HG02571 (cell line): ENCODE measurements at regions not wholly inside any gene's neighbourhood (a gene's known extent, or its start where the extent isn't known, plus 50 kb on each side); places are given as distances from the start of the nearest gene placed in this dataset.

Experiments
- ATAC-seq: cut with Tn5 transposase; IDR thresholded peaks from one replicate; pipeline ENCODE4 v1.9.1; 2021; ENCODE audit warnings: mild to moderate bottlenecking, moderate library complexity; ENCODE audit not compliant: unreplicated experiment

- ATAC-seq: no peak
These were observed 221.0 kb downstream of the ASCL1 start for GRCh38 chr12:103178366-103179080.

DNA sequence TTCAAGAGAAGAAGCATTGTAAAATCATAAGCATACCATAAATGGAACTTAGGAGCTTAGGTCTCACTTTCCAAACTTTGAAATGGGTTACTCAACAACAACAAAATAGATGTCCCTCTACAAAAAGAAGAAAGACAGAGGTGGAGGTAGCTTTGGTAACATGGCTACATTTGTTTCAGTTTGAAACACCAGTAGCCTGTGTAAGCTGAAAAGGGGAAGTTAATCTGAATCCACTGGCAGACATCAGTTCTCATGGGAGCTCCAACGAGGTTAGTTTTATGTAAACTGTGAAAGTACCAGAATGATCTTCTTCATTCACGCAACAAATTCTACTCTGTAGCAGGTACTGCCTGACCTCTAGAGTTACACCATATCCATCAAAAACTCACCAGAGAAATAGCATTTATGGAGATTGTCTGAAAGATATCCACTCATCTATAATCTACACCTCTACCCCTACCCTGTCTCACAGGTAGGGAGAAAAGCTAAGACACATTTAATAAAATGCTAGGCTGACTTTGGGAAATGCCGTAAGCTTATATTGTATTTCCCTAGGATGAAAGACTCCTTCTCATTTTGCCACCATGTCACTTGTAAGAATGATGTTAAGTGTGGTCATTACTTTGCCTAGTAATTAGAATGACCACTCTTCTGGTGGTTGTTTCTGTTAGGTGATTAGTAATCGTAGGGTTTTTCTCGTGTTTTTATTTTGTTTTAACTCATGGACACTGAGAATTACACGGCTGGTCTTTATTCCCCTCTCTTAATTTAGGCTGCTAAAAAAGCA is 224.1 kb downstream of the ASCL1 start:
- ATAC-seq: peak; percentile 80

DNA sequence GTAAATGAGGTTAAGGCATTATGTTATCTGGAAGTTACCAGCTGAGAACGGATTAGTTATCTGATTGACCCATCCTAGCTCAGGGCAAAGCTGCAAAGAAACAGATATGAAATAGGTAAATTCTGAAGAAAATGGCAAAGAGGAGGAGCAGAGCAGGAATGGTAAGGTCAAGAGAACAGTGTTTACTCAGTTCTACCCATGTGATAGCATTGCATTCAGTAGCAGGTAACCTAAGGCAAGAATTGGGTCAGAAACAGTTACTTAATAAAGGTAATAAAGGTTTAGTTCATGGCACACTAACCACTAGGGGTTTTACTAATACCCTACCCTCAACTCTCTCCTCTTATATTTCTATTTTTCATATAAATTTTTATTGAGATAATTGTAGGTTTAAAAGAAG is 224.8 kb downstream of the ASCL1 start:
- ATAC-seq: no peak

GRCh38 chr12:103196467-103196866 is 239.0 kb downstream of the ASCL1 start:
- no peak for ATAC-seq

DNA sequence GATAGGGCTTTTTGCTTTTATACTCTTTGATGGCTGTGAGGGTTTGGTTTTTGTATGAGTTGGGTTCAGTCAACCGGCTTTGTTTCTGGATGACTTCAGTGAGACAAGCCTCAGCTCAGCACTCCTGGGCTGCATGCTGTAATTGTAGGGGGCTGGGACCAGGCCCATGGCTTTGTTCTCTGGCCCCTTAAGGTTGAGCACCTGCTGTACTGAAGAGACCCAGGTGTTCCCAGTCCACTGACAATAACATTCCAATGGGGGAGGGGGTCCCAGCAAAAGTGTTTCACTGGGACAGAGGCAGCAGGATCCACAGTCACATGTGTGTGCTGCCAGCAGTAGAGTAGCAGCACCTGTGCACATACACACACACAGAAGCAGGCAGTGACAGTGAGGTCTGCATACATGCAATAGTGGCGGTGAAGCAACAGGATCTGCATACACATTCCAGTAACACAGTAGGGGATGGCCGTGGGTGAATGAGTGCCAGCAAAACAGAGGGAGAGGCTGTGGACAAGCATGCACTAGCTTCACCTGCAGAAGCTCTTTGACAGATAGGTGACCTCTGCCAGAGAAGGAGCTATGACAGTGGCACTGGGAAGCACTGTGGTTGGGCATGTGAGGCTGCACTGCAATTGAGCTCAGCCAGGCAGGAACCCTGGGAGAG is 240.4 kb downstream of the ASCL1 start:
- no peak for ATAC-seq

- ATAC-seq: no peak
These were observed 241.0 kb downstream of the ASCL1 start for GRCh38 chr12:103198499-103198898.

DNA sequence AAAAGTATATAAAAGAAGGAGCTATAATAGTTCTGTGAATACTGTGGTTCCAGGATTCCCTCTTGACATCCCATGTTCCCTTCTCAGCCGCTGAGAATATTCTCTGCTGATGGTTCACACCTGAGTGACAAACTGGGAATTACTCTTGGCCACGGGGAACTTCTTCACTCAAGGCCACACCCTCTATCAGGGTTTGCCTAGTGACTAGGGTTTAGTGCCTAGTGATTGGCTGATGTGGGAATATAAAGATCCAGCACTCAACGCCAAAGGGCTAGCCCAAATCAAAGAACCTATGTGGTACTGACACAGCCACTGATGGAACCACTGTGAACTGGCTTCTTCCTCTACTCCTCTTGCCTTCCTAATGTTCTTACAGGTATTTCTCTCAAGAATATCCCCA is 248.4 kb downstream of the ASCL1 start:
- no peak for ATAC-seq

DNA sequence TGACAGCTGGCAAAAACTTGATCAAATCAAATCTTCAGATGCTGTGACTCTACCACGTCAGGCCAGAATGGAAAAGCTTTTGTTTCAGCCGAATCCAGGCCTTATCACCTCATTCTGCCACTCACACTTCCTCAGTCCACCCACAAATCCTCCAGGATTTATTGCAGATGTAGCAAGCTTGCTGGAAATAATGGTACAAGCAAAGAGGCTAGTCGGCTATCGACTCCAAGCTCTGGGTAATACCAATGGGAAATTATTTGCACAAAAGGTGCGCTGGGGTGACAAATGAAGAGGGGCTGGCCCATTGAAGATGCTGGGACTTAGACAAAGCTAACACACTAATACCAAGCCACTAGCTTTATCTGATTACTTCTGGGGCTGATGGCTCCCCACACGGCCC is 250.5 kb downstream of the ASCL1 start:
- no peak for ATAC-seq

DNA sequence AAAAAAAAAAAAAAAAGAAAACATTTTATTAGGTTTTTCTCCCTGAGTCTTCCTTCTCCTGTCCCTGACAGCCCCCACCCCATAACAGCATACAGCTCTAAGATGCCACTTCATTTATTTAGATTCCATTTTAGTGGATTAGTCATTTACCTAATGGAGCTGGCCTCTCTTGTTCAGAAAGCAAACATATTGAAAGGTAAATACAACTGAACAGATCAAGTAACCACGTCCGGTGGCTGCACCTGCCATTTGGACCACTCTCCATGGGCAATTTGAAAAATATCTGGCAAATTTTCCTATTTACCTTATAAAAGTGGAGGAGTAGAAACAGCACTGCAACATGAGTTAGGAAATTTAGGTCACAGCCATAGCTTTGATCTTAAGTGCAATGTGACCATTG is 254.6 kb downstream of the C12orf42 start:
- ATAC-seq: no peak

DNA sequence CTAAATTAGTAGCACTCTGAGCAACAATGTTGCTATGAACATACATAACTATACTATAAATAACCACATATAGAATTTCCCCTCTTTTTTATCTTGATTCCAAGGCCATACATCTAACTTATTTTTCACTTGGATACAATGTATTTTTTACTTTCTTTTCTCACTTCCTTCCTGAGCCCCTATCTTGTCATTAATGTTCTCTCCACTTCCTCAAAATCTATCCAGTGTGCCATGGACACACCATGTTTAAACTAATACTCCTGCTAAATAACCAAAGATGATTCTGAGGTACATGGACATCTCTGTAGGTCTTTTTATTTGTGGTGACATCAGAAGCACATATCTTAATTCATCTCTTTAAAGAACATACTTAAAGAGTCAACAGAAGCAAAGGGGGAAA is 251.2 kb downstream of the C12orf42 start:
- no peak for ATAC-seq

DNA sequence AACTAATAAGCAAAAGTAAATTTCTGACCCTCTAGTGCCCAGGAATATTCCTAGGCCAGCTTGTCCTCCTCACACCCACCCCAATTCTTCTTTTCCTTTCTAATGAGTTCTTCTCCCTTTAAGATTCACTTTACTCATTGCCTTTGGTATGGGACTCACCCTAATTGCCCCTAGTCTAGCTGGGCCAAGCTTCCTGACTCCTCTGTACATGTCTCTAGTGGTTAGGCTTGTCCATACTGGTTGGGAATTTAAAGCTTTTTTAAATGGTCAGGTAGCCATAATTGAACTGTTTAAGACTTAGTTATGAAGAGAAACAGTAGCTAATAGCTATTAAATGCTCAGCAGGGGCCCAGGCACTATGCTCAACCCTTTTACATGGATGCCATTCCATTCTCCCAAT is 248.2 kb downstream of the C12orf42 start:
- no peak for ATAC-seq

- ATAC-seq: no peak
These were observed 246.2 kb downstream of the C12orf42 start for GRCh38 chr12:103249607-103250006.

- no peak for ATAC-seq
These were observed 245.3 kb downstream of the C12orf42 start for GRCh38 chr12:103250487-103250886.
